ENCODE measurements at regions not wholly inside any gene's neighbourhood (a gene's known extent, or its start where the extent isn't known, plus 50 kb on each side); places are given as distances from the start of the nearest gene placed in this dataset.

DNA sequence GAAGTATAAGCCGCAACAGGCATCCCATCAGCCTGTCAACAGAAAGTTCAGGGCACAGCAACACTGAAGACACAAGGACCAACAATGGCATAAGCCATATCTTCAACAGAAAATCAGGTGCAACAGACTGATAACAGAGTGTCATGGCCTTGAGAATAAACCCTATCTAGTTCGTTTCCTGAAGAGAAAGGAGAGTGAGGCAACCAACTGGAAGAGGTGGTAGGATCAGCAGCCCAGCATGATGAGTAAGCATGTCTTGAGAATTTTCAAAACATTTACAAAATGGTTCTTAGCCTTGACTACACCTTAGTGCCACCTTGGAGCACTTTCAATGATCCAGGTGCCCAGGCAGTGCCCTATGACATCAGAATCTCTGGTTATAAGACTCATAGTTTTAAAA lies 290.2 kb upstream of the SEMA3C start:
- 75 to 93% (median 87%) methylated on average over 2 of the region's 2 CpGs for WGBS, 5 donors
- H3K36me3 ChIP-seq = no peaks in the 10 kb centered on the region
- no peak for DNase-seq
- no peak overlapping the region for H3K4me3 ChIP-seq
- no peaks in the 10 kb centered on the region for H3K9me3 ChIP-seq
- TF ChIP-seq POLR2A (IDR thresholded peaks at IDR 0.05) (no peak), POLR2AphosphoS5 (IDR thresholded peaks at IDR 0.05) (no peak), EP300 (IDR thresholded peaks at IDR 0.05) (no peak)
- TF ChIP-seq, protein P1, sequence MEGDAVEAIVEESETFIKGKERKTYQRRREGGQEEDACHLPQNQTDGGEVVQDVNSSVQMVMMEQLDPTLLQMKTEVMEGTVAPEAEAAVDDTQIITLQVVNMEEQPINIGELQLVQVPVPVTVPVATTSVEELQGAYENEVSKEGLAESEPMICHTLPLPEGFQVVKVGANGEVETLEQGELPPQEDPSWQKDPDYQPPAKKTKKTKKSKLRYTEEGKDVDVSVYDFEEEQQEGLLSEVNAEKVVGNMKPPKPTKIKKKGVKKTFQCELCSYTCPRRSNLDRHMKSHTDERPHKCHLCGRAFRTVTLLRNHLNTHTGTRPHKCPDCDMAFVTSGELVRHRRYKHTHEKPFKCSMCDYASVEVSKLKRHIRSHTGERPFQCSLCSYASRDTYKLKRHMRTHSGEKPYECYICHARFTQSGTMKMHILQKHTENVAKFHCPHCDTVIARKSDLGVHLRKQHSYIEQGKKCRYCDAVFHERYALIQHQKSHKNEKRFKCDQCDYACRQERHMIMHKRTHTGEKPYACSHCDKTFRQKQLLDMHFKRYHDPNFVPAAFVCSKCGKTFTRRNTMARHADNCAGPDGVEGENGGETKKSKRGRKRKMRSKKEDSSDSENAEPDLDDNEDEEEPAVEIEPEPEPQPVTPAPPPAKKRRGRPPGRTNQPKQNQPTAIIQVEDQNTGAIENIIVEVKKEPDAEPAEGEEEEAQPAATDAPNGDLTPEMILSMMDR (IDR thresholded peaks at IDR 0.05) = no peak
- no peaks in the 10 kb centered on the region for H3K27me3 ChIP-seq
- H3K27ac ChIP-seq = no peak overlapping the region
- intact Hi-C loops (cut with DNase I; ENCODE audit: low total_unique reads) = no loop called here
- H3K4me1 ChIP-seq = no peaks in the 10 kb centered on the region

DNA sequence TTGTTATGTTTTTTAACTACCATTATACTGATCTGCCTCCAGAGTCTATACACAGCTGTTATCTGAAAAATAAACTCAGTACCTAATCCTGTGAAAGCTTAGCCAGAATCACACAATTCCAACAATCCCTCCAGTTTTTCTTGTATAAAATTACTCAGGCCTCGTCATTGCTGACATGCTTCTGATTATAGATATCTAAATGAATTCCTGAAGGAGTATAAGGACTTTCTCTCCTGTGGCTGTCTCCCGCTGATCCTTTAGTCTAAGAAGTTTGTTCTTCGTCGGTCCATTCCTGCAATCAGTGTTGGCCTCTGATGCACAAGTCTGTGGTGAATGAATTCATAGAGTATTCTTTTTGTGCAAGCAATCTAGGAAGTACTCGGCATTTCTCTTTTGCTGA lies 288.9 kb upstream of the SEMA3C start:
- Histone ChIP-seq H3K36me3 (no peaks in the 10 kb centered on the region), H3K27me3 (no peaks in the 10 kb centered on the region), H3K4me1 (no peaks in the 10 kb centered on the region), H3K9me3 (no peaks in the 10 kb centered on the region), H3K4me3 (no peak overlapping the region), H3K27ac (no peak overlapping the region)
- WGBS, 5 donors = 66 to 78% (median 73%) methylated on average over 5 of the region's 5 CpGs
- no peak for DNase-seq
- TF ChIP-seq POLR2A (IDR thresholded peaks at IDR 0.05) (no peak), POLR2AphosphoS5 (IDR thresholded peaks at IDR 0.05) (no peak), EP300 (IDR thresholded peaks at IDR 0.05) (no peak)
- TF ChIP-seq, protein P1 (IDR thresholded peaks at IDR 0.05) = no peak
- intact Hi-C loops (cut with DNase I; ENCODE audit: low total_unique reads) = no loop called here

DNA sequence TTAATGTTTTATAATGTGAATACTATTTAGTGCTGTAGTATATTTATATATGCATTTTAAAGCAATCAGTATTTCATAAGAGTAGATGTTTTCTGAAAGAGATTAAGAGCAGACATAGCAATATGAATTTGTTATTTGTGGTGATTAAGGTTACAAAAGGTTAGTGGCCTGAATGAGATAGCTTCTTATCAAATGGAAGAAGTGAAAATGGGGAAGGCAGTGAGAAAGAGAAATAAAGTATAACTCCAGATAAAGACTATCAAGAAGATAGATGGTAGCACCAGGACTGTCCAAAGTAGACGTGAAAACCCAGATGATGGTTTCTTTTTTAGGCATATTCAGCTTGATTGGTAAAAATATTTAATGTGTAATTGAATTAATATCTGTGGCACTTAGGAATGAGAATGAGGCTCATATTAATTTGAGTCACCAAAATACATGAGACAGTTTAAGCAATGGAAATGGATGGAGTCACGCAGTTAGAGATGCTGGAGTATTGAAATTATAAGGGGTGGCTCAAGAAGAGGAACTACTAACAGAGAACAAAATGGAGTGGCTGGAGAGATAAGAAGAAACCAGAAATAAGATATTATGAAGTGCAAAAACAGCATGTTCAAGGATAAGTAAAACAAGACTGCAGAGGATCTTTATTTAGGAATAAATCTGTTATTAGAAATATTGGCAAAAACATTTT lies 288.0 kb upstream of the SEMA3C start:
- intact Hi-C loops (cut with DNase I; ENCODE audit: low total_unique reads) = no loop called here
- TF ChIP-seq POLR2AphosphoS5 (IDR thresholded peaks at IDR 0.05) (no peak), EP300 (IDR thresholded peaks at IDR 0.05) (no peak), POLR2A (IDR thresholded peaks at IDR 0.05) (no peak)
- TF ChIP-seq, protein P1 (IDR thresholded peaks at IDR 0.05) = no peak
- H3K4me3 ChIP-seq = no peak overlapping the region
- WGBS, 5 donors = 71 to 80% (median 74%) methylated on average over 2 of the region's 2 CpGs
- H3K27me3 ChIP-seq = no peaks in the 10 kb centered on the region
- H3K27ac ChIP-seq = no peak overlapping the region
- DNase-seq = no peak
- no peaks in the 10 kb centered on the region for H3K36me3 ChIP-seq
- no peaks in the 10 kb centered on the region for H3K4me1 ChIP-seq
- H3K9me3 ChIP-seq = no peaks in the 10 kb centered on the region

DNA sequence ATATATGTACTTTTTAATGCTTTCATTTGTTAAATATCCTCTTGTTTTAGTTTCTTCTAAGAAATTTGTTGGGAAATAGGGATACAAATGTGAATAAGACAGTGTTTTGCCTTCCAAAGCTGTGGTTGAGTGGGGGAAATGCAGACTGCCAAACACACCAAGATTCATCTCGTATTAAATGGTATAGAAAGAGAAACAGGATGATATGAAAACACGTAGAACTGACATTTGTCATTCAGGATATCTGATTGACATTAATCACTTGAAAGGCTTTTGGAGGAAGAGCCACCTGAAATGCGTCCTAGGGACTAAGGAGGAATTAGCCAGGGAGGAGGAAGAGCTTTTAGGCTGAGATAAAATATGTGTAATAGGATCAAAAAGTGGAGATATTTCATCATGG lies 287.4 kb upstream of the SEMA3C start:
- no peaks in the 10 kb centered on the region for H3K36me3 ChIP-seq
- WGBS, 5 donors = 76 to 85% (median 82%) methylated on average over 3 of the region's 3 CpGs
- TF ChIP-seq EP300 (IDR thresholded peaks at IDR 0.05) (no peak), POLR2A (IDR thresholded peaks at IDR 0.05) (no peak), POLR2AphosphoS5 (IDR thresholded peaks at IDR 0.05) (no peak)
- TF ChIP-seq, protein P1 (IDR thresholded peaks at IDR 0.05) = no peak
- DNase-seq = no peak
- H3K27ac ChIP-seq = no peak overlapping the region
- no peak overlapping the region for H3K4me3 ChIP-seq
- H3K27me3 ChIP-seq = no peaks in the 10 kb centered on the region
- intact Hi-C loops (cut with DNase I; ENCODE audit: low total_unique reads) = no loop called here
- no peaks in the 10 kb centered on the region for H3K4me1 ChIP-seq
- no peaks in the 10 kb centered on the region for H3K9me3 ChIP-seq
